ENCODE measurements at regions not wholly inside any gene's neighbourhood (a gene's known extent, or its start where the extent isn't known, plus 50 kb on each side); places are given as distances from the start of the nearest gene placed in this dataset.

- no peak for TF ChIP-seq ZFX (IDR thresholded peaks at IDR 0.05)
- TF ChIP-seq CTCF (conservative IDR thresholded peaks at IDR 0.05) = no peak
- no peak overlapping the region for H3K27ac ChIP-seq
Measured at GRCh38 chr2:228600265-228600664, 418.8 kb upstream of the SPHKAP start.

- TF ChIP-seq ZFX (IDR thresholded peaks at IDR 0.05) (no peak), CTCF (conservative IDR thresholded peaks at IDR 0.05) (no peak)
- H3K27ac ChIP-seq = no peak overlapping the region
Measured at GRCh38 chr2:228599781-228600180, 418.3 kb upstream of the SPHKAP start.

- H3K27ac ChIP-seq = no peak overlapping the region
- no peak for TF ChIP-seq ZFX (IDR thresholded peaks at IDR 0.05)
- no peak for TF ChIP-seq CTCF (conservative IDR thresholded peaks at IDR 0.05)
Measured at GRCh38 chr2:228599297-228599696, 417.8 kb upstream of the SPHKAP start.

- no peak overlapping the region for H3K27ac ChIP-seq
- no peak for TF ChIP-seq ZFX (IDR thresholded peaks at IDR 0.05)
- no peak for TF ChIP-seq CTCF (conservative IDR thresholded peaks at IDR 0.05)
Measured at GRCh38 chr2:228597032-228597431, 415.5 kb upstream of the SPHKAP start.

GRCh38 chr2:228594012-228594411 lies 412.5 kb upstream of the SPHKAP start:
- TF ChIP-seq ZFX (IDR thresholded peaks at IDR 0.05) (no peak), CTCF (conservative IDR thresholded peaks at IDR 0.05) (no peak)
- H3K27ac ChIP-seq = no peak overlapping the region

GRCh38 chr2:228592925-228593324 lies 411.4 kb upstream of the SPHKAP start:
- TF ChIP-seq ZFX (IDR thresholded peaks at IDR 0.05) = no peak
- no peak for TF ChIP-seq CTCF (conservative IDR thresholded peaks at IDR 0.05)
- H3K27ac ChIP-seq = no peak overlapping the region

- no peak overlapping the region for H3K27ac ChIP-seq
- TF ChIP-seq CTCF (conservative IDR thresholded peaks at IDR 0.05) (no peak), ZFX (IDR thresholded peaks at IDR 0.05) (no peak)
Measured at GRCh38 chr2:228590681-228591080, 409.2 kb upstream of the SPHKAP start.

Data from C4-2B (cell line).